K562 (cell line): ENCODE measurements at regions not wholly inside any gene's neighbourhood (a gene's known extent, or its start where the extent isn't known, plus 50 kb on each side); places are given as distances from the start of the nearest gene placed in this dataset.

Source experiments
- ATAC-seq: fragments of 200-7000 bp; cut with Tn5 transposase; 3 replicates; pipeline ENCODE4 v1.9.1; 2020; ENCODE audit warnings: moderate library complexity
- BruUV-seq: library from RNA; stranded (reverse); fragments of 400-500 nt; replicated peaks from 2 replicates; lab custom pipeline; 2021; lab: Mats Ljungman, UMichigan
- CTCF ChIA-PET: fragments of 300-600 bp; formaldehyde crosslinking; extraction: SDS; loops from one replicate; lab custom pipeline; 2021; ENCODE audit warnings: low intra/inter-chr PET ratio; lab: Yijun Ruan, JAX
- POLR2A ChIA-PET: fragments of 300-600, 350-650 bp; sonication (Branson Sonifier 250); formaldehyde crosslinking; extraction: SDS; loops from one replicate; lab custom pipeline; 2021; ENCODE audit warnings: antibody characterized with exemption, inconsistent platforms; lab: Yijun Ruan, JAX
- DNase-seq, 4 experiments: peaks; one replicate each; pipeline versions ENCODE4 v3.0.0 to v3.0.0-alpha.2; 2011 to 2018; ENCODE audit warnings: low spot score in 3 of 4, mixed read lengths in 3 of 4; ENCODE audit errors: extremely low read depth in 1 of 4
- FAIRE-seq: peaks from 2 replicates; lab custom pipeline; 2011; peaks lifted over from hg19 to GRCh38; lab: Jason Lieb, UNC
- H2AFZ ChIP-seq: 2 replicates; pipeline ENCODE4 v1.6.0; 2011; ENCODE audit warnings: low read depth, low read length, control low read depth, inconsistent platforms
- H3K27ac ChIP-seq: fragments of 200-600 bp; 3 replicates; pipeline ENCODE4 v1.8.0; 2011; ENCODE audit warnings: low read depth, mild to moderate bottlenecking, control low read depth, inconsistent platforms, low read length, moderate library complexity, mixed read lengths; ENCODE audit errors: extremely low read depth
- H3K27me3 ChIP-seq, 2 experiments: fragments of 300-600 bp in 1 of 2; 2 replicates in 1 of 2; 3 replicates in 1 of 2; pipeline versions ENCODE4 v1.6.0 to v1.8.0; 2011; ENCODE audit warnings: inconsistent platforms in 2 of 2, low read length in 2 of 2, mild to moderate bottlenecking in 1 of 2, mixed read lengths in 1 of 2, moderate library complexity in 1 of 2; ENCODE audit not compliant: control insufficient read depth in 2 of 2, insufficient read depth in 2 of 2
- H3K36me3 ChIP-seq: fragments of 300-600 bp; 3 replicates; pipeline ENCODE4 v1.8.0; 2011; ENCODE audit warnings: mild to moderate bottlenecking, low read length, inconsistent platforms; ENCODE audit not compliant: control insufficient read depth, insufficient read depth
- H3K4me1 ChIP-seq, 2 experiments: fragments of 200-600 bp in 1 of 2; replicated peaks in 1 of 2; 2 replicates in 1 of 2; 3 replicates in 1 of 2; pipeline versions ENCODE4 v1.5.1 to v1.8.0; 2011; ENCODE audit warnings: inconsistent platforms in 2 of 2, low read length in 2 of 2, mild to moderate bottlenecking in 1 of 2, mixed read lengths in 1 of 2, moderate library complexity in 1 of 2; ENCODE audit not compliant: control insufficient read depth in 2 of 2, insufficient read depth in 2 of 2
- H3K4me2 ChIP-seq: 2 replicates; pipeline ENCODE4 v1.6.1; 2011; ENCODE audit warnings: low read length, control low read depth, inconsistent platforms, mixed read lengths; ENCODE audit not compliant: insufficient read depth
- H3K4me3 ChIP-seq: fragments of 200-600 bp; sonication (generic), shearing (Covaris generic); 2 replicates; pipeline ENCODE4 v1.5.1; 2016; ENCODE audit warnings: control low read depth, inconsistent platforms
- H3K79me2 ChIP-seq: fragments of 200-600 bp; 3 replicates; pipeline ENCODE4 v1.8.0; 2011; ENCODE audit warnings: low read length, inconsistent platforms; ENCODE audit not compliant: control insufficient read depth, insufficient read depth
- H3K9ac ChIP-seq, 2 experiments: 2 replicates each; pipeline versions ENCODE4 v1.6.0 to v1.6.1; 2011; ENCODE audit warnings: low read depth in 2 of 2, low read length in 2 of 2, control low read depth in 1 of 2, inconsistent platforms in 1 of 2, mild to moderate bottlenecking in 1 of 2, mixed read lengths in 1 of 2; ENCODE audit not compliant: insufficient read depth in 1 of 2
- H3K9me1 ChIP-seq: one replicate; pipeline ENCODE4 v1.6.0; 2011; ENCODE audit warnings: inconsistent platforms, mild to moderate bottlenecking, low read length, moderate library complexity; ENCODE audit not compliant: control insufficient read depth, insufficient read depth
- H3K9me3 ChIP-seq: replicated peaks from 2 replicates; pipeline ENCODE4 v1.5.1; 2011; ENCODE audit warnings: low read depth, low read length, inconsistent platforms; ENCODE audit not compliant: control insufficient read depth, insufficient read depth
- H4K20me1 ChIP-seq: replicated peaks from 2 replicates; pipeline ENCODE4 v1.6.1; 2011; ENCODE audit warnings: low read length, inconsistent platforms, mixed read lengths; ENCODE audit not compliant: control insufficient read depth, insufficient read depth
- CHD7 ChIP-seq: fragments of 200-600 bp; sonication (generic); IDR thresholded peaks from one replicate; pipeline ENCODE4 v1.6.1; 2012; ENCODE audit warnings: mild to moderate bottlenecking, low read depth, low read length, inconsistent platforms
- DNMT1 ChIP-seq: fragments of 450-650 bp; IDR thresholded peaks from 2 replicates; pipeline ENCODE4 v1.6.1; 2016; ENCODE audit warnings: antibody characterized with exemption, mild to moderate bottlenecking
- E2F1 ChIP-seq: sonication (generic); formaldehyde crosslinking; IDR thresholded peaks from 2 replicates; pipeline ENCODE4 v1.8.1; 2023; ENCODE audit warnings: mild to moderate bottlenecking, missing genetic modification reagents, moderate library complexity
- HDAC3 ChIP-seq: fragments of 450-650 bp; IDR thresholded peaks from 2 replicates; pipeline ENCODE4 v1.6.1; 2018; ENCODE audit warnings: borderline replicate concordance, mild to moderate bottlenecking, moderate library complexity; ENCODE audit not compliant: partially characterized antibody
- HOXB6 ChIP-seq: fragments of 250-450 bp; sonication (Bioruptor Pico); IDR thresholded peaks from 2 replicates; pipeline ENCODE4 v1.5.1; 2022; ENCODE audit warnings: mild to moderate bottlenecking, borderline replicate concordance
- IRF2 ChIP-seq: sonication (generic); formaldehyde crosslinking; IDR thresholded peaks from 2 replicates; pipeline ENCODE4 v1.8.1; 2022; ENCODE audit warnings: mild to moderate bottlenecking, missing genetic modification reagents
- MCM5 ChIP-seq: fragments of 450-650 bp; IDR thresholded peaks from 2 replicates; pipeline ENCODE4 v1.6.1; 2016; ENCODE audit warnings: low read depth
- PRPF4 ChIP-seq: fragments of 200-400 bp; formaldehyde crosslinking; IDR thresholded peaks from one replicate; pipeline ENCODE4 v1.6.1; 2017; ENCODE audit warnings: low read length, low read depth, mild to moderate bottlenecking; ENCODE audit not compliant: insufficient read depth, poor library complexity, severe bottlenecking
- WGBS: fragments of 100-300 bp; shearing (Covaris generic); methylation state at CpG from one replicate; pipeline ENCODE4 v1.1.6; 2016; ENCODE audit warnings: low coverage, mixed read lengths; ENCODE audit not compliant: insufficient coverage; ENCODE audit errors: missing lambda C conversion rate; 5-methylcytosine and 5-hydroxymethylcytosine counted together
- in situ Hi-C: fragments of 300-500 bp; cut with MboI; formaldehyde crosslinking; loops from 4 replicates; pipeline ENCODE4 v1.15.0; 2018; ENCODE audit warnings: inconsistent platforms, mixed read lengths
- intact Hi-C: fragments of 100-400 bp; cut with micrococcal nuclease; formaldehyde crosslinking; loops from 2 replicates; pipeline ENCODE4 v1.14.2; 2022
- TF ChIP-seq, protein P1 (sequence below): fragments of 450-650 bp; IDR thresholded peaks from 2 replicates; pipeline ENCODE4 v1.7.0; 2016; ENCODE audit warnings: borderline replicate concordance

DNA sequence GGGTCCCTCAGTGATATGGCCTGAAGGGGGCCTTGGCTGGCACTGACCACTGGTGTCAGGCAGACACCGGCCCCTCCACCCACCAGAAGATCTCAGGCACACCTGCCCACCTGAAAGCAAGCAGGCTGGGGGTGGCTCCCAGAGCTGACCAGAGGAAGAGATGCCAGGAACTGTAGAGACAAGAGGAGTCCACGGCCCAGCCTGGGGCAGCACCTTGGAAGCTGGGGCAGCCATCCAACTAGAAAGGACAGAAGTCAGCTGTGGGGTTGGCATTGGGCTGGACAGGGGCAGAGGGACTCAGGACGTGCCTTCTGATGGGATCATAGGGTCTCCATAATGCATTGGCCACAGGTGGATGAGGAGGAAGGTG is 144.3 kb downstream of the ZNF248 start:
- Histone ChIP-seq H3K79me2 (no peaks in the 10 kb centered on the region), H3K9ac (no peak overlapping the region), H2AFZ (no peak overlapping the region), H3K27ac (no peak overlapping the region), H3K36me3 (no peaks in the 10 kb centered on the region), H3K4me3 (no peak overlapping the region), H3K27me3 (no peaks in the 10 kb centered on the region), H3K4me1 (no peaks in the 10 kb centered on the region), H4K20me1 (no peaks in the 10 kb centered on the region), H3K9me1 (no peaks in the 10 kb centered on the region), H3K9me3 (no peaks in the 10 kb centered on the region), H3K4me2 (no peak overlapping the region)
- intact Hi-C loops (no loop called here), in situ Hi-C loops (no loop called here)
- no TSS peak for BruUV-seq
- ChIA-PET CTCF (no interaction called here), POLR2A (no interaction called here)
- FAIRE-seq (no peak), DNase-seq (no peak), ATAC-seq (no peak)
- WGBS: 0% methylated on average over 3 of the region's 3 CpGs
- TF ChIP-seq HDAC3: no peak
- no peak for TF ChIP-seq CHD7
- no peak for TF ChIP-seq E2F1 (CRISPR knock-in tag)
- TF ChIP-seq, protein P1, sequence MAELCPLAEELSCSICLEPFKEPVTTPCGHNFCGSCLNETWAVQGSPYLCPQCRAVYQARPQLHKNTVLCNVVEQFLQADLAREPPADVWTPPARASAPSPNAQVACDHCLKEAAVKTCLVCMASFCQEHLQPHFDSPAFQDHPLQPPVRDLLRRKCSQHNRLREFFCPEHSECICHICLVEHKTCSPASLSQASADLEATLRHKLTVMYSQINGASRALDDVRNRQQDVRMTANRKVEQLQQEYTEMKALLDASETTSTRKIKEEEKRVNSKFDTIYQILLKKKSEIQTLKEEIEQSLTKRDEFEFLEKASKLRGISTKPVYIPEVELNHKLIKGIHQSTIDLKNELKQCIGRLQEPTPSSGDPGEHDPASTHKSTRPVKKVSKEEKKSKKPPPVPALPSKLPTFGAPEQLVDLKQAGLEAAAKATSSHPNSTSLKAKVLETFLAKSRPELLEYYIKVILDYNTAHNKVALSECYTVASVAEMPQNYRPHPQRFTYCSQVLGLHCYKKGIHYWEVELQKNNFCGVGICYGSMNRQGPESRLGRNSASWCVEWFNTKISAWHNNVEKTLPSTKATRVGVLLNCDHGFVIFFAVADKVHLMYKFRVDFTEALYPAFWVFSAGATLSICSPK: no peak
- no peak for TF ChIP-seq PRPF4
- no peak for TF ChIP-seq HOXB6 (CRISPR knock-in tag)
- TF ChIP-seq IRF2 (CRISPR knock-in tag): no peak
- TF ChIP-seq MCM5: no peak
- TF ChIP-seq DNMT1: no peak
